ENCODE measurements at regions not wholly inside any gene's neighbourhood (a gene's known extent, or its start where the extent isn't known, plus 50 kb on each side); places are given as distances from the start of the nearest gene placed in this dataset.
"Not testable (repeated sequence)": the region's sequence is repeated elsewhere in the genome, so short reads cannot be mapped to it uniquely, and the experiment has no call there.

DNA sequence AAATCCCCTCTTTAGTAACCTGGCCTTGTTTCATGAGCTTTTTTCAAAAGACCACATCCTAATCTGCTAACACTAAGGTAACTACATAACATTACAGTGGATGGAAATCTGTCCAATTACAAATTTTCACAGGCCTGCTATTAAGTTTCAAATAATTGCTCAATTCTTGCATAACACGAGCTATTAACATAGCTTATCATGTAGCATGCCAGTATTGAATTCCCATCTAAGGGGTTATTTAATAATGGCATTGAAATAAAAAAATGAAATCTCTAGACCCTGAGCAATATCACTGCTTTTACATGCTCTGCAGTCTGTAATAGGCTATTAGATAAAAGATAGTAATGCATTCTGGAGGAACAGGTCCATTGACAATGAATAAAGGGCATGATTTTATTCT lies 748.3 kb upstream of the NECTIN3 start:
- no peak for DNase-seq (ENCODE audit: low read depth in 3 of 3)

DNA sequence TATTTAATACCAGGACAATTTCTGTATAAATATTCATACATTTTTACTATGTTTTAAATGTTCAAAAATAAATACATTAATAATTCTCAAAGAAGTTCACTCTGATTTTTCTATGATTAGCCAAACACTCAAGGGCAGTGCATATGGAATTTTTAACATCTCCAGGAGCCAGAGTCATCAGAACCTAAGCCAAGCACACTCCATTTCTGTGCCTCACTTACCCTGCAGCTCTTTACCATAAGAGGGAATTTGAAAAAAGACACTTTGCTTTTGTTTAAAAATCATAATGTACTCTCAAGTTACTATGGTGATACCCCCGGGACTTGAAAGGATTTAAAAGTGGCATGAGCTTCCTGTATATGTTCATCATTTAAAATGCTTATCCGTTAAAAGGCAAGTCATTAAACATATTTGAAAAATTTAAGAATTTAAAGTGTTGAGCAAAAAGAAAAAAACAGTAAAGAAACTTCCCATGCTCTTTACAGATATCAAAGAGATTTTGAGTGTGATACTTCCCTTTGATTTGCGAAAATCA lies 747.4 kb upstream of the NECTIN3 start:
- DNase-seq (ENCODE audit: low read depth in 3 of 3): no peak

DNA sequence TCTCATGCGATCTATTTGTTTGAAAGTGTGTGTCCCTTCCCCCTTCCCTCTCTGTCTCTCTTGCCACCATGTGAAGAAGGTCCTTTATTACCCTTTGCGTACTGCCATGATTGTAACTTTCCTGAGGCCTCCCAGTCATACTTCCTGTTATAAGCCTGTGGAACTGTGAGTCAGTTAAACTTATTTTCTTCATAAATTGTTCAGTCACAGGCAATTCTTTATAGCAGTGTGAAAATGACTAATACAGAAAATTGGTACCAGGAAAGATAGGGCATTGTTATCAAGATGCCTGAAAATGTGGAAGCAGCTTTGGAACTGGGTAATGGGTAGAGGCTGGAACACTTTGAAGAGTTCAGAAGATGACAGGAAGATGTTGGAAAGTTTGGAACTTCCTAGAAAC lies 743.7 kb upstream of the NECTIN3 start:
- no peak for DNase-seq (ENCODE audit: low read depth in 3 of 3)

DNA sequence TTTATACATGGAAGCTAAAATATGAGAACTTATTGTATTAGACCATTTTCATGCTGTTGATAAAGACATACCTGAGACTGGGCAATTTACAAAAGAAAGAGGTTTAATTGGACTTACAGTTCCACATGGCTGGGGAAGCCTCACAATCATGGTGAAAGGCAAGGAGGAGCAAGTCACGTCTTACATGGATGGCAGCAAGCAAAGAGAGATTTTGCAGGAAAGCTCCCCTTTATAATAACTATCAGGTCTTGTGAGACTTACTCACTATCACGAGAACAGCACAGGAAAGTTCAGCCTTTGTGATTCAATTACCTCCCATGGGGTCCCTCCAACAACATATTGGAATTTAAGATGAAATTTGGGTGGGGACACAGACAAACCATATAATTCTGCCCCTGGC lies 740.1 kb upstream of the NECTIN3 start:
- not testable (repeated sequence) for DNase-seq (ENCODE audit: low read depth in 3 of 3)

DNA sequence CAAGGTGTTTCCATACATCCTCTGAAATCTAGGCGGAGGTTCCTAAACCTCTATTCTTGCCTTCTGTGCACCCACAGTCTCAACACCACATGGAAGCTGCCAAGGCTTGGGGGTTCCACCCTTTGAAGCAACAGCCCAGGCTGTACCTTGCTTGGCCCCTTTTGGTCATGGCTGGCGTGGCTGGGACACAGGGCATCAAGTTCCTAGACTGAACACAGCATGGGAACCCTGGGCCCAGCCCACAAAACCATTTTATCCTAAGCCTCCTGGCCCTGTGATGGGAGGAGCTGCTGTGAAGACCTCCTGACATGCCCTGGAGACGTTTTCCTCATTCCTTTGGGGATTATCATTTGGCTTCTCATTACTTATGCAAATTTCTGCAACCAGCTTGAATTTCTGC lies 739.0 kb upstream of the NECTIN3 start:
- no peak for DNase-seq (ENCODE audit: low read depth in 3 of 3)

DNA sequence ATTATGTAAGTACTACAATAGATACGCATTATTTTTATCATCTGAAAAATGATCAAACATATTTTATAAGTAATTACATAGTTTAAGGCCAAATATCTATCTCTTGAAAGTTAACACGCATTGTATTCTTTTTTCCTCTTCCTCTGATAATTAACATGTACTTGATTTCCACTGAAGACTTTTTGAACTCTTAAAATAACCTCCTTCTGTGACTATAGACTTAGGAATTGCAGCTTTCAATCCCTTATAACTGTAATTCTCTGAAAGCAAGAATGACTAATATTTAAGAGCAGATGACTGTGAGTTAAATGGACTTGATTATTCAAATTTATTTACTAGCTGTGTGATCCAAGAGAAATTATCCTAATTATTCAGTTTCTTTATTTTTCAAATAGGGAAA lies 730.6 kb upstream of the NECTIN3 start:
- no peak for DNase-seq (ENCODE audit: low read depth in 3 of 3)

GRCh38 chr3:110343376-110343775 lies 728.2 kb upstream of the NECTIN3 start:
- DNase-seq (ENCODE audit: low read depth in 3 of 3): no peak

DNA sequence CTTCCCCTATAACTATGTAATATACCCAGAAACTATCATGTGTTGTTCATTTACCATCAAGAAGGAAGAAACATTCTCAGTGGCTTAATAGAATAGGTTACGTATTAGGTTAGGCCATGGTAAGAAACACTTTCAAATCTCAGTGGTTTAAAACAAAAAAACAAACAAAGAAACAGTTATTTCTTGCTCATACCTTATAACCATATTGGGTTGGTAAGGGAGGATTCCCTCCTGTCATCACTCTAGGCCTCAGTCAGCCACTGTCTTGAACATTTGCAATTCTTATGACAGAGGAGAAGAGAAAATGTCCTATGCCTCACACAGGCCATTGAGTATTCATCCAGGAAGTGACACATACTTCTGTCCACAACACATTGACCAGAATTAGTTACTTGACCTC lies 727.7 kb upstream of the NECTIN3 start:
- DNase-seq (ENCODE audit: low read depth in 3 of 3): no peak

DNA sequence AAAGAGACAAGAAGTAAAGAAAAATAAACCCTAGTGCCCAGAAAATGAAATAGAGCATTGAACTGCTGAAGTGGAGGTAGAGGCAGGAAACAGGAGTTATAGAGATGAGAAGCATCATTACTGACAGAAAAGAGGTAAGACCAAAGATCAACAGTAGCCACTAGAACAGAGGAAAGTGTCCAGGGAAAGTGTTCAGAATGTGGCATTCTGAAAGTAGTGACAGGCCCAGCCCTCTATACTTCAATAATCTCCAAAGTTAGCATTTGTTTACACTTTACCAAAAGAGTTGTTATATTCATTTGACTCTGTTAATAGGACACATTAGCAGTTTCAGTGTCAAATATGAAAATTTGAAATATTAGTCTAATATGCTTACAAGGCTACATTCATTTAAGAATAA lies 727.1 kb upstream of the NECTIN3 start:
- no peak for DNase-seq (ENCODE audit: low read depth in 3 of 3)

GRCh38 chr3:110344897-110345767 lies 726.5 kb upstream of the NECTIN3 start:
- DNase-seq (ENCODE audit: low read depth in 3 of 3): no peak

GRCh38 chr3:110349295-110349694 lies 722.3 kb upstream of the NECTIN3 start:
- DNase-seq (ENCODE audit: low read depth in 3 of 3): no peak

DNA sequence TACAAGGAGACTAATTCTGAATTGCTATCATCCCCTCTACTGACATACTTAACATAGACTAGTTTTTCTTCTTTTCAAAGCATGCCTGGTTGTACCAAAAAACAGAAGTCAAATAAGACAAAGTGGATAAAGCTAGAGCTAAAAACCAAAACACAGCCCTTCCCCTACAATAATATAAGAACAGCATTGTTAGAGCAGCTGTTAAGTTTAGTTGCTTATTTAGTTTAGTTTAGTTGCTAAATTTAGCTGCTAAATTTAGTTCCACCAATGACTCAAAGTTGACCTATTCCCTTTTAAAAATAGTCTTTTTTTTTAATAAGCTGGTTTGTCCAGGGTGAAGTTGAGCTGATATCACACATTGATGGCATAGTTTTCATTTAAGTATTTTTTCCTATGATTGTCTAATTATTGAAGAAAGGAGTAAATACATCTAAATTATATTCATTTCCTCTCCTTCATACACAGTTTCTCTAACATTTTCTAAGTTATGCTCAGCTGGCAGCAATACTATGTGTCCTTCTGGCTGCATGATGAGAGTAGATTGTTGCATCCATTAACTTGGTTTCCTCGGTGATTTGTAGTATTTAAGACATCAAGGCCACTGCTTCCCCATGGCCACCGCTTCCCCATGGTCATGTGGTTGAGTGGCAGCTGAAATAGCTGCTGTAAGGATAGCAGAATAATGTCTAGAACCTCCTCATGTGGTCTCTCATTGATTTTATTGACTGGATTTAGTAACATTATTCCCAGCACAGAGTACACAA lies 718.6 kb upstream of the NECTIN3 start:
- no peak for DNase-seq (ENCODE audit: low read depth in 3 of 3)

DNA sequence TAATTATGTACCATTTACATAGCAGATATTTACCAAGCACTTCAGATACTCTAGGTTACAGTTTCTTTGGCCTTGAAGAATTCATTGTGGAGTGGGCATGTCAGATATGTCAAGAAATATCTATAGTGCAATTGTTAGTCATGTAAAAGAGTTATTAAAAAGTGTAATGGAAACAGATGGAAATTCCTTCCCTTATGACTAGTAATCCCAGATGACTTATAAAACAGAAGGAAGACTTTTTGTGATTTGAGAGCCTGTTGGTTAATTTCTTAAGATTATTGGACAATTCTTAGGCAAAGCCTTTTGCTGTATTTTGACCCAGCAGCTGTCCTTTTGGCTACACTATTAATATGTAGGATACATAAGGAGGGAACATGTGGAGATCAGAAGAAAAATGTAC lies 708.9 kb upstream of the NECTIN3 start:
- no peak for DNase-seq (ENCODE audit: low read depth in 3 of 3)

GRCh38 chr3:110367289-110367688 lies 704.3 kb upstream of the NECTIN3 start:
- not testable (repeated sequence) for DNase-seq (ENCODE audit: low read depth in 3 of 3)

DNA sequence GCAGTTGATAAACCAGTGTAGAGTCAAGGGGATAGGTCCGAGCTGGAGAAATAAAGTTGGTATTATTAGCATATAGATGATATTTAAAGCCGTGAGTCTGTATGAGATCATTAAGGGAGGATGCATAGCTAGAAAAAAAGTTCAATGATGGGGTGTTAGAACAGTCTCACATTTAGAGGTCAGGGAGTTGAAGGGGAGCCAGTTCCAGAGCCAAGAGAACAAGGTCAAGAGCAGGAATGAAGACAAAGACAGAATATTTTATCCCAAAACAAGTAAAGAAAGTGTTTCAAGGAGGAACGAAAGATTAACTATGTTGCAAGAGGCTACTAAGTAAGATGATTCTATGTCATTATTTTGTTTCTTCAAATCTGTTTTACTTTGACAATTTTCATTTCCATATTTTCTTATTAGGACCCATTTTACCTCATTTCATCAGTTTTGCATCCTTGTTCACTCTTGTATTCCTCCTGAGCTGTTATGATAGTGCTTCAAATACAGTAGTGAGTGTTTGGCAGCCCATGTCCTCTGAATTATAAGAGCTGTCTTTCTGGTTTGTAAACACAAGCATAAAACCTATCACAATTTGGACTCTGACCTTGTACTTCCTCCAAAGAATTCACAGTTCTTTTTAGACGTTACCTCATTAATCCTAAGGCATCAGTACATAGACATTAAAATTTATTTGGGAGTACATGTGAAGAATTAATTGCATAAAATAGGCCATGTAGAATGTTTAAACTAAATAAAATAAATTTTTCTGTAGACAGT lies 695.7 kb upstream of the NECTIN3 start:
- no peak for DNase-seq (ENCODE audit: low read depth in 3 of 3)

GRCh38 chr3:110378481-110378880 lies 693.1 kb upstream of the NECTIN3 start:
- DNase-seq (ENCODE audit: low read depth in 3 of 3): no peak

DNA sequence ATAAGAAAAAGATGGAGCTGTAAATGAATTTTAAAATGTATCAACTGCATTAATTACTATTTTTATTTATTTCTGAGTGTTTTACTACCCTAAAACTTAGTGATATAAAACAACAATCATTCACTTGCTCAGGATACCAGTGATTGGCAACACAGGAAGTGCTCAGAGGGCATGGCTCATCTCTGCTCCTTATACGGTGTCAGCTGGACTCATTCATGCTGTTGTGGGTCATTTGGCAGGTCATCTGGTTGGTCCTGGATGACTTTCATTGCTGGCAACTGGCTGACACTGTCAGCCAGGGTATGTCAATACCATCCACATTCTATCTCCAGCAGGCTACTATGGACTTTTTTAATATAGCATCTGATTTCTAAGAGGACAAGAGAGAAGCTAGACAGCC lies 689.6 kb upstream of the NECTIN3 start:
- no peak for DNase-seq (ENCODE audit: low read depth in 3 of 3)

GRCh38 chr3:110383356-110383755 lies 688.3 kb upstream of the NECTIN3 start:
- DNase-seq (ENCODE audit: low read depth in 3 of 3): no peak

DNA sequence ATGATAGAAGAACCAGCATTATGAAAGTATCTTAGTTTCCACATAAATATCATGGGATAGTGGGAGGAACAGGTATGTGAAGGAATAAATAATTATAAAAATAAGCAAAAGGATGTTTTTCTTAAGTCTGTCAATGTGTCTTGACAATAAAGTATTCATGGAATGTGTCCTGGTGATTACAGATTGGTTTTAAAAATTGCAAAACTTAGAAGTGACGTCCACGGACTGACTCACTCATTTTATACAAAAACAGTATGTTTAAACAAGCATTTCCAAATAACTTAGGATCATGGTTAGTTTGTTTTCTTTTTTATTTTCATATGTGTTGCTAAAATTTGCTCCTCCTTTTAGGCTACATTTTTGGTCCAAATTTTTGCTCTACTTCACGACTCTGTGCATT lies 687.0 kb upstream of the NECTIN3 start:
- DNase-seq (ENCODE audit: low read depth in 3 of 3): no peak

- no peak for DNase-seq (ENCODE audit: low read depth in 3 of 3)
Measured at GRCh38 chr3:110389005-110389404, 682.6 kb upstream of the NECTIN3 start.

DNA sequence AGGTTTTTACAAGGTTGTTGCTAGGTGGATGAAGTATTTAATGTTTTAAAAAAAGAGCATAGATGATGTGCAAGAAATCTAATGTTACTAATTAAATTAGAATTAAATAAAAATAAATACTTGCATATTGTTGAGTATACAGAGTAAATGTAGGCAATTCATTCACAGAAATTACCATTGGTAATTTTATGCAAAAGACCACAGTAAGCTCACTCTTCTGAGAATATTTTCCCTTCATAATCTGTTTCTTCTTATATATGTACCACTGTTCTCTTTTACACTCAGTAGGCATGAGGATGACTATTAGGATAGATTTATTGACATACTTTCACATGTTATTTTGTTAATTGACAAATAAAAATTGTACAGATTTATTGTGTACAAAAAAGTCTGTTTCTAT lies 681.2 kb upstream of the NECTIN3 start:
- no peak for DNase-seq (ENCODE audit: low read depth in 3 of 3)

- DNase-seq (ENCODE audit: low read depth in 3 of 3): no peak
Measured at GRCh38 chr3:110391042-110391441, 680.6 kb upstream of the NECTIN3 start.
